IMR-90 (cell line): ENCODE measurements at regions not wholly inside any gene's neighbourhood (a gene's known extent, or its start where the extent isn't known, plus 50 kb on each side); places are given as distances from the start of the nearest gene placed in this dataset.

ENCODE experiments used
- ATAC-seq: fragments of 200-7000 bp; cut with Tn5 transposase; 2 replicates; pipeline ENCODE4 v1.9.1; 2020; ENCODE audit warnings: low read depth, mild to moderate bottlenecking, moderate library complexity
- BruUV-seq: library from RNA; stranded (reverse); fragments of 400-500 nt; replicated peaks from 2 replicates; lab custom pipeline; 2021; lab: Mats Ljungman, UMichigan
- CTCF ChIA-PET: fragments of 300-600 bp; formaldehyde crosslinking; extraction: SDS; loops from one replicate; lab custom pipeline; 2021; ENCODE audit warnings: antibody characterized with exemption; lab: Yijun Ruan, JAX
- POLR2A ChIA-PET: fragments of 300-600 bp; sonication (Branson Sonifier 250); formaldehyde crosslinking; loops from one replicate; lab custom pipeline; 2022; ENCODE audit warnings: antibody characterized with exemption; ENCODE audit not compliant: unreplicated experiment; lab: Charles Lee
- DNase-seq: peaks from one replicate; pipeline ENCODE4 v3.0.0; 2013
- H2AFZ ChIP-seq: replicated peaks from 2 replicates; pipeline ENCODE3; 2013; ENCODE audit warnings: low read length, mild to moderate bottlenecking; ENCODE audit not compliant: poor library complexity
- H2AK5ac ChIP-seq: 2 replicates; pipeline ENCODE4 v1.6.1; 2013; ENCODE audit warnings: low read depth, low read length, inconsistent platforms
- H2AK9ac ChIP-seq: replicated peaks from 2 replicates; pipeline ENCODE3; 2013; ENCODE audit warnings: mild to moderate bottlenecking, low read depth, low read length, moderate library complexity; ENCODE audit not compliant: poor library complexity
- H2BK120ac ChIP-seq: 2 replicates; pipeline ENCODE4 v1.6.1; 2013; ENCODE audit warnings: low read depth, low read length, inconsistent platforms
- H2BK15ac ChIP-seq: 3 replicates; pipeline ENCODE4 v1.6.1; 2013; ENCODE audit warnings: low read depth, low read length, inconsistent platforms
- H2BK20ac ChIP-seq: 2 replicates; pipeline ENCODE4 v1.6.1; 2013; ENCODE audit warnings: low read depth, mild to moderate bottlenecking, inconsistent platforms, low read length, moderate library complexity
- H2BK5ac ChIP-seq: 2 replicates; pipeline ENCODE4 v1.6.1; 2013; ENCODE audit warnings: mild to moderate bottlenecking, low read depth, low read length, inconsistent platforms; ENCODE audit not compliant: poor library complexity, severe bottlenecking
- H3K14ac ChIP-seq: replicated peaks from 2 replicates; pipeline ENCODE4 v1.6.1; 2013; ENCODE audit warnings: low read depth, low read length, inconsistent platforms
- H3K18ac ChIP-seq: 2 replicates; pipeline ENCODE4 v1.6.1; 2013; ENCODE audit warnings: low read depth, low read length, control low read depth
- H3K23ac ChIP-seq: 2 replicates; pipeline ENCODE4 v1.6.1; 2013; ENCODE audit warnings: low read depth, low read length, inconsistent platforms
- H3K27ac ChIP-seq: 2 replicates; pipeline ENCODE4 v1.5.1; 2013; ENCODE audit warnings: mild to moderate bottlenecking, control low read depth, low read length; ENCODE audit not compliant: insufficient read depth
- H3K27me3 ChIP-seq: 2 replicates; pipeline ENCODE4 v1.6.1; 2013; ENCODE audit warnings: low read length; ENCODE audit not compliant: control insufficient read depth, insufficient read depth
- H3K36me3 ChIP-seq: 2 replicates; pipeline ENCODE4 v1.6.1; 2013; ENCODE audit warnings: low read length, mixed read lengths; ENCODE audit not compliant: control insufficient read depth, insufficient read depth
- H3K4ac ChIP-seq: 2 replicates; pipeline ENCODE4 v1.6.1; 2013; ENCODE audit warnings: low read depth, low read length, inconsistent platforms
- H3K4me1 ChIP-seq: 2 replicates; pipeline ENCODE4 v1.6.1; 2013; ENCODE audit warnings: low read length, mixed read lengths; ENCODE audit not compliant: control insufficient read depth, insufficient read depth
- H3K4me2 ChIP-seq: 2 replicates; pipeline ENCODE4 v1.6.1; 2013; ENCODE audit warnings: low read depth, mild to moderate bottlenecking, control low read depth, low read length, moderate library complexity
- H3K4me3 ChIP-seq: 2 replicates; pipeline ENCODE4 v1.5.1; 2013; ENCODE audit warnings: low read depth, mild to moderate bottlenecking, control low read depth, low read length, moderate library complexity; ENCODE audit not compliant: insufficient read depth
- H3K56ac ChIP-seq: 2 replicates; pipeline ENCODE4 v1.6.1; 2013; ENCODE audit warnings: low read length, inconsistent platforms; ENCODE audit not compliant: insufficient read depth; ENCODE audit errors: extremely low read depth
- H3K79me1 ChIP-seq, 2 experiments: 2 replicates each; pipeline ENCODE4 v1.6.1; 2013; ENCODE audit warnings: low read length in 2 of 2, inconsistent platforms in 1 of 2, low read depth in 1 of 2
- H3K9ac ChIP-seq: 2 replicates; pipeline ENCODE4 v1.6.1; 2013; ENCODE audit warnings: low read depth, low read length, control low read depth
- H3K9me1 ChIP-seq: 2 replicates; pipeline ENCODE4 v1.6.1; 2013; ENCODE audit warnings: low read length, inconsistent platforms; ENCODE audit not compliant: insufficient read depth
- H3K9me3 ChIP-seq: 2 replicates; pipeline ENCODE4 v1.6.1; 2013; ENCODE audit warnings: low read length; ENCODE audit not compliant: control insufficient read depth, insufficient read depth
- H4K20me1 ChIP-seq: 2 replicates; pipeline ENCODE4 v1.6.1; 2013; ENCODE audit warnings: low read length, inconsistent platforms; ENCODE audit not compliant: insufficient read depth
- H4K5ac ChIP-seq: 2 replicates; pipeline ENCODE4 v1.6.1; 2013; ENCODE audit warnings: mild to moderate bottlenecking, low read depth, low read length, control low read depth
- H4K8ac ChIP-seq, 2 experiments: 2 replicates each; pipeline ENCODE4 v1.6.1; 2013; ENCODE audit warnings: low read depth in 2 of 2, low read length in 2 of 2, control low read depth in 1 of 2, inconsistent platforms in 1 of 2
- H4K91ac ChIP-seq: 2 replicates; pipeline ENCODE4 v1.6.1; 2013; ENCODE audit warnings: low read depth, low read length, inconsistent platforms; ENCODE audit not compliant: insufficient read depth
- BHLHE40 ChIP-seq: fragments of 150-350 bp; IDR thresholded peaks from 2 replicates; pipeline ENCODE4 v1.6.1; 2016; ENCODE audit warnings: mild to moderate bottlenecking, low read depth, low read length
- CEBPB ChIP-seq: IDR thresholded peaks from 2 replicates; pipeline ENCODE4 v1.6.1; 2012; ENCODE audit warnings: low read depth, low read length, improper control_type of control experiment
- CHD1 ChIP-seq: IDR thresholded peaks from 2 replicates; pipeline ENCODE4 v1.6.1; 2012; ENCODE audit warnings: low read depth, low read length, improper control_type of control experiment
- CTCF ChIP-seq: conservative IDR thresholded peaks from 2 replicates; pipeline ENCODE4 v1.5.1; 2012; ENCODE audit warnings: mild to moderate bottlenecking, low read depth, low read length, improper control_type of control experiment
- ELK1 ChIP-seq: fragments of 150-350 bp; IDR thresholded peaks from 2 replicates; pipeline ENCODE4 v1.6.1; 2016; ENCODE audit warnings: low read depth, mild to moderate bottlenecking, low read length, moderate library complexity, borderline replicate concordance
- FOS ChIP-seq: fragments of 150-350 bp; IDR thresholded peaks from 2 replicates; pipeline ENCODE4 v1.6.1; 2016; ENCODE audit warnings: low read depth, low read length
- MAFK ChIP-seq: IDR thresholded peaks from 2 replicates; pipeline ENCODE4 v1.6.1; 2012; ENCODE audit warnings: low read depth, low read length, improper control_type of control experiment
- MAZ ChIP-seq: IDR thresholded peaks from 2 replicates; pipeline ENCODE4 v1.6.1; 2012; ENCODE audit warnings: low read depth, mild to moderate bottlenecking, low read length, improper control_type of control experiment, moderate library complexity, borderline replicate concordance
- MXI1 ChIP-seq: IDR thresholded peaks from 2 replicates; pipeline ENCODE4 v1.6.1; 2012; ENCODE audit warnings: low read depth, mild to moderate bottlenecking, low read length, moderate library complexity, borderline replicate concordance
- NFE2L2 ChIP-seq: fragments of 150-350 bp; IDR thresholded peaks from 2 replicates; pipeline ENCODE4 v1.6.1; 2016; ENCODE audit warnings: low read depth, mild to moderate bottlenecking, low read length
- POLR2A ChIP-seq: IDR thresholded peaks from 2 replicates; pipeline ENCODE4 v1.6.1; 2012; ENCODE audit warnings: mild to moderate bottlenecking, low read depth, low read length
- RAD21 ChIP-seq: IDR thresholded peaks from 2 replicates; pipeline ENCODE4 v1.6.1; 2012; ENCODE audit warnings: low read length, improper control_type of control experiment
- RCOR1 ChIP-seq: IDR thresholded peaks from 2 replicates; pipeline ENCODE4 v1.6.1; 2012; ENCODE audit warnings: mild to moderate bottlenecking, low read length, improper control_type of control experiment; ENCODE audit not compliant: insufficient replicate concordance
- RFX5 ChIP-seq: IDR thresholded peaks from 2 replicates; pipeline ENCODE4 v1.8.0; 2012; ENCODE audit warnings: low read depth, mild to moderate bottlenecking, low read length, moderate library complexity
- SMC3 ChIP-seq: fragments of 150-350 bp; IDR thresholded peaks from 2 replicates; pipeline ENCODE4 v1.6.1; 2016; ENCODE audit warnings: low read depth, mild to moderate bottlenecking, antibody characterized with exemption, low read length, moderate library complexity
- USF2 ChIP-seq: fragments of 150-350 bp; IDR thresholded peaks from 2 replicates; pipeline ENCODE4 v1.6.1; 2017; ENCODE audit warnings: mild to moderate bottlenecking, antibody characterized with exemption, low read length, low read depth
- WGBS, 2 experiments: methylation state at CpG; one replicate each; pipeline versions ENCODE4 v1.1.5 to v1.1.7; 2013; ENCODE audit warnings: missing lambda C conversion rate in 2 of 2; ENCODE audit not compliant: insufficient read length in 1 of 2; ENCODE audit errors: extremely low coverage in 2 of 2; 5-methylcytosine and 5-hydroxymethylcytosine counted together
- dilution Hi-C: fragments of 300-500 bp; cut with HindIII; formaldehyde crosslinking; loops from one replicate; pipeline ENCODE4 v1.14.3; 2018; ENCODE audit warnings: low sequenced_read_pairs; ENCODE audit not compliant: unreplicated experiment
- in situ Hi-C: fragments of 300-500 bp; cut with MboI; formaldehyde crosslinking; loops from 3 replicates; pipeline ENCODE4 v1.14.3; 2019; ENCODE audit warnings: low sequenced_read_pairs, inconsistent platforms, mixed read lengths
- intact Hi-C: fragments of 100-400 bp; cut with micrococcal nuclease; formaldehyde crosslinking; loops from 2 replicates; pipeline ENCODE4 v1.10.0; 2022

- no peaks in the 10 kb centered on the region for H3K9me3 ChIP-seq
- no CpG with 5 or more reads among the region's 3 CpGs for WGBS, 2 experiments
- no peak overlapping the region for H3K4me3 ChIP-seq
- H4K20me1 ChIP-seq, result no peaks in the 10 kb centered on the region
- no peaks in the 10 kb centered on the region for H3K27me3 ChIP-seq
- dilution Hi-C loops (no loop called here), in situ Hi-C loops (no loop called here), intact Hi-C loops (no loop called here)
- H3K4me1 ChIP-seq, result peaks cover 9% of the 10 kb centered on the region
- 0 out of 2 replicates have a peak, but pooled peaks cover 5% of the 10 kb centered on the region for H3K9me1 ChIP-seq
- no TSS peak for BruUV-seq
- DNase-seq, result no peak
- H4K5ac ChIP-seq, result no peak overlapping the region
- no peak overlapping the region for H3K4ac ChIP-seq
- no peak overlapping the region for H2BK15ac ChIP-seq
- no peak overlapping the region for H3K14ac ChIP-seq
- no peak overlapping the region for H3K4me2 ChIP-seq
- H4K91ac ChIP-seq, result no peak overlapping the region
- H3K27ac ChIP-seq, result no peak overlapping the region
- no peak overlapping the region for H4K8ac ChIP-seq
- H2BK20ac ChIP-seq, result no peak overlapping the region
- H3K56ac ChIP-seq, result no peak overlapping the region
- no peak overlapping the region for H3K18ac ChIP-seq
- no peaks in the 10 kb centered on the region for H3K79me1 ChIP-seq
- H3K36me3 ChIP-seq, result no peaks in the 10 kb centered on the region
- ChIA-PET CTCF (interaction anchor here (0.6 kb wide), 1 partner anchor 22 kb away, joined by 3 read pairs; no protein-coding TSS in a partner anchor), POLR2A (no interaction called here)
- TF ChIP-seq RFX5 (no peak), NFE2L2 (no peak), SMC3 (no peak), MAFK (no peak), MAZ (no peak), CHD1 (no peak), CTCF (no peak), MXI1 (no peak), RCOR1 (no peak), CEBPB (no peak), ELK1 (no peak), RAD21 (no peak), USF2 (no peak), POLR2A (no peak), FOS (no peak), BHLHE40 (no peak)
- H2BK120ac ChIP-seq, result no peak overlapping the region
- no peak for ATAC-seq
- H2AK9ac ChIP-seq, result no peak overlapping the region
- no peak overlapping the region for H2AFZ ChIP-seq
- H2AK5ac ChIP-seq, result no peak overlapping the region
- H3K23ac ChIP-seq, result no peak overlapping the region
- no peak overlapping the region for H2BK5ac ChIP-seq
- no peak overlapping the region for H3K9ac ChIP-seq
These were observed 200.9 kb upstream of the ZNF32 start for GRCh38 chr10:43849551-43849950.
